ENCODE measurements at regions not wholly inside any gene's neighbourhood (a gene's known extent, or its start where the extent isn't known, plus 50 kb on each side); places are given as distances from the start of the nearest gene placed in this dataset.

- TF ChIP-seq CTCF (IDR thresholded peaks at IDR 0.05), result no peak
- no peak for TF ChIP-seq POLR2A (IDR thresholded peaks at IDR 0.05)
Observed at GRCh38 chr12:131209082-131210070, 255.7 kb downstream of the ADGRD1 start.

Data from lower leg skin (tissue), 3 donors.